ENCODE measurements at regions not wholly inside any gene's neighbourhood (a gene's known extent, or its start where the extent isn't known, plus 50 kb on each side); places are given as distances from the start of the nearest gene placed in this dataset.
"Not testable (repeated sequence)": the region's sequence is repeated elsewhere in the genome, so short reads cannot be mapped to it uniquely, and the experiment has no call there.

- DNase-seq = not testable (repeated sequence)
Measured at GRCh38 chr1:5118292-5118691, 463.9 kb downstream of the AJAP1 start.

- no peak for DNase-seq
Measured at GRCh38 chr1:5111581-5111980, 457.2 kb downstream of the AJAP1 start.

GRCh38 chr1:5110508-5110907 lies 456.1 kb downstream of the AJAP1 start:
- DNase-seq = no peak

GRCh38 chr1:5109633-5110032 lies 455.2 kb downstream of the AJAP1 start:
- no peak for DNase-seq

- DNase-seq = no peak
Measured at GRCh38 chr1:5108740-5109139, 454.3 kb downstream of the AJAP1 start.

- no peak for DNase-seq
Measured at GRCh38 chr1:5105744-5106143, 451.3 kb downstream of the AJAP1 start.

- DNase-seq = no peak
Measured at GRCh38 chr1:5099558-5099957, 445.1 kb downstream of the AJAP1 start.

GRCh38 chr1:5098981-5099385 lies 444.6 kb downstream of the AJAP1 start:
- DNase-seq = no peak

- no peak for DNase-seq
Measured at GRCh38 chr1:5093042-5093441, 438.6 kb downstream of the AJAP1 start.

- no peak for DNase-seq
Measured at GRCh38 chr1:5084676-5085075, 430.3 kb downstream of the AJAP1 start.

- no peak for DNase-seq
Measured at GRCh38 chr1:5067246-5067645, 412.8 kb downstream of the AJAP1 start.

- no peak for DNase-seq
Measured at GRCh38 chr1:5053744-5054143, 399.3 kb downstream of the AJAP1 start.

- DNase-seq = no peak
Measured at GRCh38 chr1:5029136-5029535, 374.7 kb downstream of the AJAP1 start.

GRCh38 chr1:5012249-5012648 lies 357.8 kb downstream of the AJAP1 start:
- DNase-seq = no peak

- no peak for DNase-seq
Measured at GRCh38 chr1:5010656-5011055, 356.2 kb downstream of the AJAP1 start.

GRCh38 chr1:5010236-5010635 lies 355.8 kb downstream of the AJAP1 start:
- DNase-seq = no peak

GRCh38 chr1:5009376-5010065 lies 355.1 kb downstream of the AJAP1 start:
- DNase-seq = no peak

GRCh38 chr1:5005171-5005570 lies 350.8 kb downstream of the AJAP1 start:
- no peak for DNase-seq

- DNase-seq = no peak
Measured at GRCh38 chr1:5002676-5003075, 348.3 kb downstream of the AJAP1 start.

- DNase-seq = no peak
Measured at GRCh38 chr1:5001466-5001865, 347.1 kb downstream of the AJAP1 start.

GRCh38 chr1:4986306-4986705 lies 331.9 kb downstream of the AJAP1 start:
- no peak for DNase-seq

- no peak for DNase-seq
Measured at GRCh38 chr1:4984841-4985240, 330.4 kb downstream of the AJAP1 start.

GRCh38 chr1:4980211-4980610 lies 325.8 kb downstream of the AJAP1 start:
- DNase-seq = no peak

- no peak for DNase-seq
Measured at GRCh38 chr1:4978660-4979390, 324.4 kb downstream of the AJAP1 start.
